LHCN-M2 (cell line): ENCODE measurements at regions not wholly inside any gene's neighbourhood (a gene's known extent, or its start where the extent isn't known, plus 50 kb on each side); places are given as distances from the start of the nearest gene placed in this dataset.
"Not testable (repeated sequence)": the region's sequence is repeated elsewhere in the genome, so short reads cannot be mapped to it uniquely, and the experiment has no call there.

Experiments
- DNase-seq: peaks from one replicate; pipeline ENCODE4 v3.0.0-alpha.2; 2012; ENCODE audit warnings: low read depth

- DNase-seq, result no peak
Observed at GRCh38 chr16:66245868-66246267, 120.6 kb upstream of the CDH5 start.

- no peak for DNase-seq
Observed at GRCh38 chr16:66245072-66245471, 121.4 kb upstream of the CDH5 start.

GRCh38 chr16:66242672-66243071 is 123.8 kb upstream of the CDH5 start:
- DNase-seq, result no peak

GRCh38 chr16:66242206-66242605 is 124.3 kb upstream of the CDH5 start:
- DNase-seq, result not testable (repeated sequence)

GRCh38 chr16:66240631-66241395 is 125.7 kb upstream of the CDH5 start:
- DNase-seq, result no peak

- DNase-seq, result no peak
Observed at GRCh38 chr16:66240088-66240487, 126.4 kb upstream of the CDH5 start.

GRCh38 chr16:66238696-66239095 is 127.8 kb upstream of the CDH5 start:
- DNase-seq, result no peak

GRCh38 chr16:66236301-66236700 is 130.2 kb upstream of the CDH5 start:
- no peak for DNase-seq

- DNase-seq, result no peak
Observed at GRCh38 chr16:66231452-66232160, 134.9 kb upstream of the CDH5 start.

- no peak for DNase-seq
Observed at GRCh38 chr16:66229651-66230050, 136.8 kb upstream of the CDH5 start.

GRCh38 chr16:66228792-66229191 is 137.7 kb upstream of the CDH5 start:
- peak; percentile 78 for DNase-seq

- no peak for DNase-seq
Observed at GRCh38 chr16:66227766-66228530, 138.5 kb upstream of the CDH5 start.

- no peak for DNase-seq
Observed at GRCh38 chr16:66226762-66227161, 139.7 kb upstream of the CDH5 start.

GRCh38 chr16:66225696-66226095 is 140.8 kb upstream of the CDH5 start:
- no peak for DNase-seq

- DNase-seq, result no peak
Observed at GRCh38 chr16:66224626-66225025, 141.9 kb upstream of the CDH5 start.

GRCh38 chr16:66224186-66224585 is 142.3 kb upstream of the CDH5 start:
- no peak for DNase-seq

- DNase-seq, result peak; percentile 27
Observed at GRCh38 chr16:66223176-66223780, 143.2 kb upstream of the CDH5 start.

GRCh38 chr16:66222756-66223155 is 143.7 kb upstream of the CDH5 start:
- no peak for DNase-seq

GRCh38 chr16:66220702-66221101 is 145.8 kb upstream of the CDH5 start:
- DNase-seq, result no peak

- DNase-seq, result no peak
Observed at GRCh38 chr16:66219491-66219890, 147.0 kb upstream of the CDH5 start.

GRCh38 chr16:66212428-66212827 is 154.1 kb upstream of the CDH5 start:
- DNase-seq, result peak; percentile 46

- DNase-seq, result no peak
Observed at GRCh38 chr16:66211651-66212050, 154.8 kb upstream of the CDH5 start.
